Smooth muscle cell (in vitro differentiated cells): ENCODE measurements at regions not wholly inside any gene's neighbourhood (a gene's known extent, or its start where the extent isn't known, plus 50 kb on each side); places are given as distances from the start of the nearest gene placed in this dataset.

Source experiments
- DNase-seq: peaks from one replicate; lab custom pipeline; 2025; ENCODE audit not compliant: unreplicated experiment; lab: John Stamatoyannopoulos, UW
- H2AFZ ChIP-seq: fragments of 200-600 bp; sonication (generic); 2 replicates; pipeline ENCODE4 v1.6.0; 2016; ENCODE audit warnings: antibody characterized with exemption, low read depth, mild to moderate bottlenecking
- H3F3A ChIP-seq: fragments of 200-600 bp; sonication (generic); 2 replicates; pipeline ENCODE4 v1.6.0; 2017; ENCODE audit warnings: antibody characterized with exemption, low read depth
- H3K27ac ChIP-seq: fragments of 200-600 bp; sonication (generic); 2 replicates; pipeline ENCODE4 v1.5.1; 2016; ENCODE audit warnings: low read depth, mild to moderate bottlenecking
- H3K27me3 ChIP-seq: fragments of 200-600 bp; sonication (generic); 2 replicates; pipeline ENCODE4 v1.6.1; 2016; ENCODE audit warnings: low read depth, mild to moderate bottlenecking
- H3K36me3 ChIP-seq: fragments of 200-600 bp; sonication (generic); 2 replicates; pipeline ENCODE4 v1.5.1; 2016; ENCODE audit warnings: low read depth
- H3K4me1 ChIP-seq: fragments of 200-600 bp; sonication (generic); 2 replicates; pipeline ENCODE4 v1.5.1; 2016; ENCODE audit warnings: low read depth
- H3K4me2 ChIP-seq: fragments of 200-600 bp; sonication (generic); 2 replicates; pipeline ENCODE4 v1.6.0; 2016; ENCODE audit warnings: mild to moderate bottlenecking
- H3K4me3 ChIP-seq: fragments of 200-600 bp; sonication (generic); 2 replicates; pipeline ENCODE4 v1.5.1; 2016; ENCODE audit warnings: mild to moderate bottlenecking
- H3K79me2 ChIP-seq: fragments of 200-600 bp; sonication (generic); 2 replicates; pipeline ENCODE4 v1.6.0; 2016; ENCODE audit warnings: low read depth, mild to moderate bottlenecking
- H3K9ac ChIP-seq: fragments of 200-600 bp; sonication (generic); 2 replicates; pipeline ENCODE4 v1.6.0; 2016; ENCODE audit warnings: low read depth
- H3K9me3 ChIP-seq: fragments of 200-600 bp; sonication (generic); replicated peaks from 2 replicates; pipeline ENCODE4 v1.5.1; 2016; ENCODE audit warnings: low read depth
- H4K20me1 ChIP-seq: fragments of 200-600 bp; sonication (generic); 2 replicates; pipeline ENCODE4 v1.6.0; 2016; ENCODE audit warnings: low read depth
- CTCF ChIP-seq: fragments of 200-600 bp; sonication (generic); IDR thresholded peaks from 2 replicates; pipeline ENCODE4 v1.5.1; 2017; ENCODE audit warnings: borderline replicate concordance, mild to moderate bottlenecking, antibody characterized with exemption; ENCODE audit not compliant: insufficient read depth, poor library complexity, severe bottlenecking
- WGBS: methylation state at CpG from one replicate; pipeline ENCODE4 v1.1.7; 2016; ENCODE audit warnings: low lambda C conversion rate; 5-methylcytosine and 5-hydroxymethylcytosine counted together

DNA sequence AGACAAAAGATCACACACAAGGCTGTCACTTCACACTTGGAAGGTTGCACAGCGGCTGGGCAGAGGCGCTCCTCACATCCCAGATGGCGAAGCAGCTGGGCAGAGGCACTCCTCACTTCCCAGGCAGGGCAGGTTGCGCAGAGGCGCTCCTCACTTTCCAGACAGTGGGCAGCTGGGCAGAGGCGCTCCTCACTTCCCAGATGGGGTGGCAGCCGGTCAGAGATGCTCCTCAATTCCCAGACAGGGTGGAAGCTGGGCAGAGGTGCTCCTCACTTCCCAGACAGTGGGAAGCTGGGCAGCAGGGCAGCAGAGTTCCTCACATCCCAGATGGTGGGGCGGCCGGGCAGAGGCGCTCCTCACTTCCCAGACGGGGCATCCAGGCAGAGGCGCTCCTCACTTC, 199.2 kb downstream of the RTL9 start:
- DNase-seq = no peak
- TF ChIP-seq CTCF = no peak
- no peaks in the 10 kb centered on the region for H3K79me2 ChIP-seq
- H3K4me1 ChIP-seq = no peaks in the 10 kb centered on the region
- no peaks in the 10 kb centered on the region for H3K27me3 ChIP-seq
- 93% methylated on average over 10 of the region's 12 CpGs for WGBS
- H3K4me2 ChIP-seq = no peak overlapping the region
- H3K36me3 ChIP-seq = no peaks in the 10 kb centered on the region
- H3K4me3 ChIP-seq = no peak overlapping the region
- H2AFZ ChIP-seq = no peak overlapping the region
- H3K9me3 ChIP-seq = peaks cover 3% of the 10 kb centered on the region
- no peaks in the 10 kb centered on the region for H3F3A ChIP-seq
- no peak overlapping the region for H3K27ac ChIP-seq
- no peak overlapping the region for H3K9ac ChIP-seq
- no peaks in the 10 kb centered on the region for H4K20me1 ChIP-seq

GRCh38 chrX:110558406-110558805, 199.8 kb downstream of the RTL9 start:
- H3K79me2 ChIP-seq = no peaks in the 10 kb centered on the region
- 95% methylated on average over 10 of the region's 16 CpGs for WGBS
- H2AFZ ChIP-seq = no peak overlapping the region
- peaks cover 3% of the 10 kb centered on the region for H3K9me3 ChIP-seq
- H3K4me2 ChIP-seq = no peak overlapping the region
- no peaks in the 10 kb centered on the region for H3F3A ChIP-seq
- H3K27me3 ChIP-seq = no peaks in the 10 kb centered on the region
- no peaks in the 10 kb centered on the region for H3K36me3 ChIP-seq
- DNase-seq = no peak
- no peaks in the 10 kb centered on the region for H4K20me1 ChIP-seq
- H3K9ac ChIP-seq = no peak overlapping the region
- no peak overlapping the region for H3K27ac ChIP-seq
- no peak for TF ChIP-seq CTCF
- no peak overlapping the region for H3K4me3 ChIP-seq
- H3K4me1 ChIP-seq = no peaks in the 10 kb centered on the region

DNA sequence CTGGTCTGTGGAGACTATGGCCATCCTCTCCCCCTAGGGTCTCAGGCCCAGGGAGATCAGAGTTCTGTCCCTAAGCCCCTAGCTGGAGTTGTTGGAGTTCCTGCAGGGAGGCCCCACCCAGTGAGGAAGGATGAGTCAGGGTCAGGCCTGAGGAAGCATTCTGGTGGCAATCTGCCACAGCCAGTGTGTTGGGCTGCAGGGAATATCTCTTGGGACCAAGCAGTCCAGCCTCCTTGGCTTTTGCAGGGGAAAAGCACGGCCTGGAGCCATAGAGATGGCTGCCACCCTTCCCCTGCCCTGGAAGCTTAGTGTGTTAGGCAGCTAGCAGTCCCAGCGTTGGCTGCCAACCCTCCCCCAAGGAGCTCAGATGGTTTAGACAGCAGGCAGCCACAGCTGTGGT, 202.4 kb downstream of the RTL9 start:
- H2AFZ ChIP-seq = no peak overlapping the region
- no peak overlapping the region for H3K9ac ChIP-seq
- H3K36me3 ChIP-seq = no peaks in the 10 kb centered on the region
- H4K20me1 ChIP-seq = no peaks in the 10 kb centered on the region
- no peak overlapping the region for H3K4me2 ChIP-seq
- no peak for TF ChIP-seq CTCF
- WGBS = 65% methylated on average over 2 of the region's 2 CpGs
- no peak overlapping the region for H3K4me3 ChIP-seq
- H3F3A ChIP-seq = no peaks in the 10 kb centered on the region
- no peaks in the 10 kb centered on the region for H3K4me1 ChIP-seq
- H3K9me3 ChIP-seq = peaks cover 3% of the 10 kb centered on the region
- no peaks in the 10 kb centered on the region for H3K27me3 ChIP-seq
- no peaks in the 10 kb centered on the region for H3K79me2 ChIP-seq
- no peak for DNase-seq
- H3K27ac ChIP-seq = no peak overlapping the region

DNA sequence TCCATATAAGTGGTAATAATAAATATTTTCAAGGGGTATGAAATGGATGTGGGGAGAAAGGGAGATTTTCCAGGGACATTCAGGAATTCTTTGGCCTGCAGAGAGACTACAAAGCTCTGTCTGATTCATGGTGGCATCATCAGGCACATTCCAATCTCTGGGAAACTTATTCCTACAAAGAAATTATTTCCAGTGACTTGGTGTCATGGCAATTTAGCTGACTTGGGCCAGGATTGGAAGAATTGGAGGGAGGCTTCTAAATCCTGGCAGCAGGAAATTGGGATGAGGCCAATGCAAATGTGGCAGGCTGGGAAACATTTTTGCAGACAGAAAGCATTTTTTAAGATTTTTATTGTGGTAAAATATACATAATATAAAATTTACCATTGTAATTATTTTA, 204.6 kb downstream of the RTL9 start:
- TF ChIP-seq CTCF = no peak
- no peak overlapping the region for H3K4me2 ChIP-seq
- no peak overlapping the region for H3K4me3 ChIP-seq
- H3K4me1 ChIP-seq = no peaks in the 10 kb centered on the region
- no peaks in the 10 kb centered on the region for H3K36me3 ChIP-seq
- H3K27me3 ChIP-seq = no peaks in the 10 kb centered on the region
- H2AFZ ChIP-seq = no peak overlapping the region
- no peak for DNase-seq
- H3K27ac ChIP-seq = no peak overlapping the region
- H4K20me1 ChIP-seq = no peaks in the 10 kb centered on the region
- H3K9ac ChIP-seq = no peak overlapping the region
- H3F3A ChIP-seq = no peaks in the 10 kb centered on the region
- no peaks in the 10 kb centered on the region for H3K9me3 ChIP-seq
- no peaks in the 10 kb centered on the region for H3K79me2 ChIP-seq
